Neural crest cell (in vitro differentiated cells): ENCODE measurements at regions not wholly inside any gene's neighbourhood (a gene's known extent, or its start where the extent isn't known, plus 50 kb on each side); places are given as distances from the start of the nearest gene placed in this dataset.

ENCODE experiments used
- DNase-seq: peaks from one replicate; pipeline ENCODE4 v3.0.0; 2021; ENCODE audit warnings: low read depth, mixed read lengths, low spot score
- H3K27ac Mint-ChIP-seq: one replicate; pipeline ENCODE4 v1.8.0; 2021; ENCODE audit warnings: mild to moderate bottlenecking, mixed read lengths; ENCODE audit not compliant: unreplicated experiment
- H3K27me3 Mint-ChIP-seq: 2 replicates; pipeline ENCODE4 v1.8.0; 2021; ENCODE audit warnings: low read depth, mild to moderate bottlenecking, mixed read lengths
- H3K36me3 Mint-ChIP-seq: 2 replicates; pipeline ENCODE4 v1.8.0; 2021; ENCODE audit warnings: low read depth, mild to moderate bottlenecking, mixed read lengths
- H3K4me1 Mint-ChIP-seq: 2 replicates; pipeline ENCODE4 v1.8.0; 2021; ENCODE audit warnings: mixed read lengths
- H3K4me3 Mint-ChIP-seq: one replicate; pipeline ENCODE4 v1.8.0; 2021; ENCODE audit warnings: mild to moderate bottlenecking, mixed read lengths
- H3K9me3 Mint-ChIP-seq: 2 replicates; pipeline ENCODE4 v1.8.0; 2021; ENCODE audit warnings: mixed read lengths
- TF ChIP-seq, protein P1 (sequence below): fragments of 200-600 bp; sonication (generic); conservative IDR thresholded peaks from 2 replicates; pipeline ENCODE4 v1.5.0; 2021; ENCODE audit warnings: antibody characterized with exemption, mild to moderate bottlenecking

DNA sequence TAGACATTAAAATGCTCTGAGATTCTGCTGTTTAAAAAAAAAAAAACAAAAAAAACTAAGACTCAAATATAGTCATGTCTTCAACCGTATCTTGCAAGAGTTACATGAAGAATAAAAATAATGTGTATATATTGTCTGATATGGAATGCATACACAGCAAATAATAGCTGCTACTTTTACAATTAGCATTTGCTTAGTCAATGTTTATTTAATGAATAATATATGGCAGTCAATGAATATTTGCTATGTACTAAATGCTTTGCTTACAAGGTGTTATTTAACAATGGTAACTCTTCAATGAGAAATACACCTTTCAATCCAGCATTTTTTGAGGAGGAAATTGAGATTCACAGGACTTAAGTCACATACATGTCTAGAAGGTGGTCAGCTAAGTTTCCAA is 718.8 kb upstream of the SOX9 start:
- TF ChIP-seq, protein P1, sequence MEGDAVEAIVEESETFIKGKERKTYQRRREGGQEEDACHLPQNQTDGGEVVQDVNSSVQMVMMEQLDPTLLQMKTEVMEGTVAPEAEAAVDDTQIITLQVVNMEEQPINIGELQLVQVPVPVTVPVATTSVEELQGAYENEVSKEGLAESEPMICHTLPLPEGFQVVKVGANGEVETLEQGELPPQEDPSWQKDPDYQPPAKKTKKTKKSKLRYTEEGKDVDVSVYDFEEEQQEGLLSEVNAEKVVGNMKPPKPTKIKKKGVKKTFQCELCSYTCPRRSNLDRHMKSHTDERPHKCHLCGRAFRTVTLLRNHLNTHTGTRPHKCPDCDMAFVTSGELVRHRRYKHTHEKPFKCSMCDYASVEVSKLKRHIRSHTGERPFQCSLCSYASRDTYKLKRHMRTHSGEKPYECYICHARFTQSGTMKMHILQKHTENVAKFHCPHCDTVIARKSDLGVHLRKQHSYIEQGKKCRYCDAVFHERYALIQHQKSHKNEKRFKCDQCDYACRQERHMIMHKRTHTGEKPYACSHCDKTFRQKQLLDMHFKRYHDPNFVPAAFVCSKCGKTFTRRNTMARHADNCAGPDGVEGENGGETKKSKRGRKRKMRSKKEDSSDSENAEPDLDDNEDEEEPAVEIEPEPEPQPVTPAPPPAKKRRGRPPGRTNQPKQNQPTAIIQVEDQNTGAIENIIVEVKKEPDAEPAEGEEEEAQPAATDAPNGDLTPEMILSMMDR, result no peak
- peaks cover 8% of the 10 kb centered on the region for H3K4me1 Mint-ChIP-seq
- no peak overlapping the region for H3K27ac Mint-ChIP-seq

DNA sequence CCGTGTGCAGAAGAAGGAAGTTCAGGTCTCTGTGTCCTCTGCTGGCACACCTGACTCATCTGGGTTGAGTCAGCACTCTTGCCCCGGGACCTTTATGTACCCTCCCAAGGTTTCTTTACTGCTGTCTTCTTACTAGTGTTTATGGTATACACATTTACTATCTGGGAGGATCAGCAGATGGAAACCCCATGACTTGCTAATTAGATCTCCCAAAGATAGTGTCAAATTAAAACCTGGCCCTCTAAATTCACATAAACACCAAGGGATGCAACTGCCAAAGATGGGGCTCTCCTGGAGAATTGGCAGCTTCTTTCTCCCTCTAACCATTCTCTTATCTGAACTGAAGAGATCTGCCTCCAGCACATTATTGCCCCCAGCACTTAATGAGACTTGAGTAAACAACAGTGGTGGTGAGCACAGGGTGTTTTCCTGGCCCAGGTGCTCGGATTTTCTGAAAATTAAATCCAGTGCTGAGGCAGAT is 718.1 kb upstream of the SOX9 start:
- Mint-ChIP-seq H3K4me3 (no peak overlapping the region), H3K4me1 (peaks cover 8% of the 10 kb centered on the region), H3K27ac (no peak overlapping the region), H3K36me3 (no peaks in the 10 kb centered on the region), H3K9me3 (no peaks in the 10 kb centered on the region), H3K27me3 (no peaks in the 10 kb centered on the region)
- no peak for DNase-seq
- TF ChIP-seq, protein P1, result no peak

More for the DNA sequence above, 718.8 kb upstream of the SOX9 start:
- H3K4me3 Mint-ChIP-seq, result no peak overlapping the region
- DNase-seq, result no peak
- no peaks in the 10 kb centered on the region for H3K36me3 Mint-ChIP-seq
- H3K27me3 Mint-ChIP-seq, result no peaks in the 10 kb centered on the region
- peaks cover 3% of the 10 kb centered on the region for H3K9me3 Mint-ChIP-seq

DNA sequence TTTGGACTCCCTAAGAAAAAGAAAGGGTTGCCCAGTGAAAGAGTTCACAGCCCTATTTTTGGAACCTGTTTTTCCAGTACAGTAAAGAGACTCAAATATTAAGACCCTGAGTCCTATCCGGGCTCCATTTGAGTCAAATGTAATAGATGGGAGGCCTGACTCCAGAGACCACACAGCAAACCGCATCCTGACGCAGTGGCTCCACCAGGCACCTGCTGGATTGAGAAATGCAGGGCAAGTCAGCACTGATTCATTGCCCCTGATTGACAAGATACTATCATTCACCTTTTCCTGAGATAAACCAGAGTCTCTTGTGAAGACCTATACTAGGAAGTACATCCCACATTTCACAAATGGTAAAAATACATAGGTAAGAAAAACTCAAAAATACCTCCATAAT is 715.7 kb upstream of the SOX9 start:
- no peak overlapping the region for H3K4me3 Mint-ChIP-seq
- no peaks in the 10 kb centered on the region for H3K9me3 Mint-ChIP-seq
- no peak overlapping the region for H3K27ac Mint-ChIP-seq
- TF ChIP-seq, protein P1, result no peak
- no peaks in the 10 kb centered on the region for H3K36me3 Mint-ChIP-seq
- no peaks in the 10 kb centered on the region for H3K4me1 Mint-ChIP-seq
- no peak for DNase-seq
- H3K27me3 Mint-ChIP-seq, result no peaks in the 10 kb centered on the region

DNA sequence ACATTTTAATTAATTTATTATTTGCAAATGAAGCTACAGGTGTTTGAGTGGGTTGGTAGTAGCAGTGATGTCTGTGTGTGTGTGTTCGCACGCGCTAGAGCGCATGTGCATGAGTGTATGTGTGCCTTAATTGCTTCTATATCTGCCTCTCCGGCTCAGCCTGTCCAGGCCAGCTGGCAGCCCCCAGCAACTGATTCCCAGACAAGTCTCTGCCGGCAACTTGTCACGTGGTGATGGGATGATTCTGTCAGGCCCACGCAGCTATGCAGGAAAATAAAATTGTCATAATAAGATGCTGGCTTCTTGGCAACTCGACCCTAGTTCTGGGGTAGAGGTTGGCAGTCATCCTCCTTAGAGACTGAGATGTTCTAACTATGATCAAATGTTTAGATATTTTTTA is 712.8 kb upstream of the SOX9 start:
- H3K27me3 Mint-ChIP-seq, result no peaks in the 10 kb centered on the region
- TF ChIP-seq, protein P1, result no peak
- DNase-seq, result no peak
- no peak overlapping the region for H3K4me3 Mint-ChIP-seq
- H3K4me1 Mint-ChIP-seq, result no peaks in the 10 kb centered on the region
- H3K36me3 Mint-ChIP-seq, result no peaks in the 10 kb centered on the region
- H3K27ac Mint-ChIP-seq, result peak overlapping the region; percentile 50
- H3K9me3 Mint-ChIP-seq, result no peaks in the 10 kb centered on the region

DNA sequence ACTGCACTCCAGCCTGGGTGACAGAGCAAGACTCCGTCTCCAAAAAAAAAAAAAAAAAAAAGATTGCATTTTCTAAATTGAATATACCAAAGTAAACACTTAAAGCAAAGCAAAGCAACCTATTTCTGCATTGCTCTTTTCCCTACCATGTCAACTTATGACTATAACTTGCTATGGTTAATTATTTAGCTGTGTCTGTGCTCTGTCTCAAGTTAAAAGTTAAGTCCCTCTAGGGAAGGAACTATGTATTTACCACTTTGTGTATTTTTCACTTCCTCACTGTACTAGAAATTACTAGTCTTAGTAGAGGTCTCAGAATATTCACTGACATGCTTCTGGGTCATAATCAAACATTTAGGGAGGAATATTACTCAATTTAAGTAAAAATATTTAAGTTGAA is 711.7 kb upstream of the SOX9 start:
- no peaks in the 10 kb centered on the region for H3K9me3 Mint-ChIP-seq
- no peak overlapping the region for H3K4me3 Mint-ChIP-seq
- no peaks in the 10 kb centered on the region for H3K4me1 Mint-ChIP-seq
- H3K36me3 Mint-ChIP-seq, result no peaks in the 10 kb centered on the region
- no peak overlapping the region for H3K27ac Mint-ChIP-seq
- no peak for DNase-seq
- TF ChIP-seq, protein P1, result no peak
- no peaks in the 10 kb centered on the region for H3K27me3 Mint-ChIP-seq

DNA sequence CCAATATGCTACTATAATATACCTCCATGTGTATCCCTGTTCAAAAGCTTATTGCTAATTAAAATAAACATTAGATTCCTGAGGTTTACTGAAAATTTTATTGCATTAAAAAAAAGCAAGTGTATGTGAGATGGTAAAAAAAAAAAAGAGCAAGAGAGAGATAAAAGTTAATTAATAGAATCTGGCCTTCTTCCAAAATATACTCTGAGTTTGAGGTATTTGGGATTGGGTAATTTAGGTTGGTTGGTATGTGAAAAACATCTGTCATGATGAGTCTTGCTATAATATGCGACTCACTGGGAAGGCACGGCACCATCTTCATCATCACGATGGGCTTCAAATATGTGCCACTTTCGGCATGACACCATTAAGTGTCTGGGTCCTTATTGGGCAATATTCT is 711.1 kb upstream of the SOX9 start:
- no peak overlapping the region for H3K4me3 Mint-ChIP-seq
- no peaks in the 10 kb centered on the region for H3K9me3 Mint-ChIP-seq
- TF ChIP-seq, protein P1, result no peak
- no peaks in the 10 kb centered on the region for H3K4me1 Mint-ChIP-seq
- H3K36me3 Mint-ChIP-seq, result no peaks in the 10 kb centered on the region
- DNase-seq, result no peak
- H3K27ac Mint-ChIP-seq, result no peak overlapping the region
- H3K27me3 Mint-ChIP-seq, result no peaks in the 10 kb centered on the region
